ENCODE measurements at regions not wholly inside any gene's neighbourhood (a gene's known extent, or its start where the extent isn't known, plus 50 kb on each side); places are given as distances from the start of the nearest gene placed in this dataset.
A peak's percentile ranks its signal among the peaks of the same experiment; 100 is the strongest.

- no peak overlapping the region for H3K4me3 Mint-ChIP-seq
- H3K4me1 Mint-ChIP-seq, result no peaks in the 10 kb centered on the region
- no peaks in the 10 kb centered on the region for H3K36me3 Mint-ChIP-seq (ENCODE audit: low read depth)
- H3K27ac Mint-ChIP-seq, result no peak overlapping the region
- no peaks in the 10 kb centered on the region for H3K9me3 Mint-ChIP-seq
- peaks cover 13% of the 10 kb centered on the region for H3K27me3 Mint-ChIP-seq (ENCODE audit: low read depth)
- TF ChIP-seq CTCF (IDR thresholded peaks at IDR 0.05; ENCODE audit: unreplicated experiment in 3 of 3), result no peak
These were observed 114.1 kb upstream of the HHIP start for GRCh38 chr4:144531841-144532240.

GRCh38 chr4:144547678-144548298 is 98.2 kb upstream of the HHIP start:
- no peak for TF ChIP-seq CTCF (IDR thresholded peaks at IDR 0.05; ENCODE audit: unreplicated experiment in 3 of 3)
- no peak overlapping the region for H3K27ac Mint-ChIP-seq
- H3K27me3 Mint-ChIP-seq (ENCODE audit: low read depth), result peaks cover 5% of the 10 kb centered on the region
- H3K4me3 Mint-ChIP-seq, result no peak overlapping the region
- peaks cover 11% of the 10 kb centered on the region for H3K9me3 Mint-ChIP-seq
- H3K4me1 Mint-ChIP-seq, result no peaks in the 10 kb centered on the region
- no peaks in the 10 kb centered on the region for H3K36me3 Mint-ChIP-seq (ENCODE audit: low read depth)

DNA sequence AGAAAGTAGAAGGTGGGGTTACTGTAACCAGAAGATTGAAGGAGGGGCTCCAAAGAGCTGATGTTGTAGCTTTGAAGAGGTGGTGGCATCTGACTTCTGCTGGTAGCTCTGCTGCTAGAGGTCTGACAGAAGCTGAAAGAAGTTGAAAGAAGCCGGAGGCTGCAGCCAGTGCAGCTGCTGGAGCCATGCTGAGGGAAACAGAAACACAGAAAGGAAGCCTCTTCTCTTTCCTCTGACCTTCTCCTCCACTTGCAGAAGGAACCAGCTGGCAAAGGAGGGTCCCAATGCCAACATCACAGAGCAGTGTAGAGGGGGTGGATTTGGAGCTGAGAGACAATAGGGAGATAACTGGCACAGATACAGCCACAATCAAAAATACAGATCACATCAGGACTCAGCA is 89.3 kb upstream of the HHIP start:
- peaks cover 1% of the 10 kb centered on the region for H3K4me1 Mint-ChIP-seq
- no peaks in the 10 kb centered on the region for H3K9me3 Mint-ChIP-seq
- H3K27me3 Mint-ChIP-seq (ENCODE audit: low read depth), result peaks cover 27% of the 10 kb centered on the region

DNA sequence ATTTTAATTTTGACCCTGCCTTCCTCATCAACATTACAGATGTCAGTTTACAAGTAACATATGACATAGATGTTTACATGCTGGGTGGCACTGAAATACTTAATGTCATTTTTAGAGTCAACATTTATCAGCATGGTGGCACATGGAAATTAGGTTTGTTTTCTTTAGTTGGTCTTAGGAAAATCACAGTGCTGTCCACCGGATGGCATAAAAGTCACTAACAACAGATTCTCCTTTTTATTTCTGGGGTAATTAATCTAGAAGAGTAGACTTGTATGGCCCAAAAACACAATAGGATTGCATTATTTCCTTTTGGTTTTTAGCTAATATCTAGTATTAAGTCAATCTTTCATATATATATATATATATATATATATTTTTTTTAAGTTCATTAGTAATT is 88.6 kb upstream of the HHIP start:
- peaks cover 7% of the 10 kb centered on the region for H3K4me1 Mint-ChIP-seq
- TF ChIP-seq CTCF (IDR thresholded peaks at IDR 0.05; ENCODE audit: unreplicated experiment in 3 of 3), result no peak
- H3K27me3 Mint-ChIP-seq (ENCODE audit: low read depth), result peaks cover 29% of the 10 kb centered on the region
- H3K4me3 Mint-ChIP-seq, result no peak overlapping the region
- H3K9me3 Mint-ChIP-seq, result no peaks in the 10 kb centered on the region
- H3K36me3 Mint-ChIP-seq (ENCODE audit: low read depth), result no peaks in the 10 kb centered on the region
- H3K27ac Mint-ChIP-seq, result no peak overlapping the region

More for the DNA sequence above, 89.3 kb upstream of the HHIP start:
- Mint-ChIP-seq H3K4me3 (no peak overlapping the region), H3K36me3 (ENCODE audit: low read depth) (no peaks in the 10 kb centered on the region), H3K27ac (no peak overlapping the region)
- no peak for TF ChIP-seq CTCF (IDR thresholded peaks at IDR 0.05; ENCODE audit: unreplicated experiment in 3 of 3)

DNA sequence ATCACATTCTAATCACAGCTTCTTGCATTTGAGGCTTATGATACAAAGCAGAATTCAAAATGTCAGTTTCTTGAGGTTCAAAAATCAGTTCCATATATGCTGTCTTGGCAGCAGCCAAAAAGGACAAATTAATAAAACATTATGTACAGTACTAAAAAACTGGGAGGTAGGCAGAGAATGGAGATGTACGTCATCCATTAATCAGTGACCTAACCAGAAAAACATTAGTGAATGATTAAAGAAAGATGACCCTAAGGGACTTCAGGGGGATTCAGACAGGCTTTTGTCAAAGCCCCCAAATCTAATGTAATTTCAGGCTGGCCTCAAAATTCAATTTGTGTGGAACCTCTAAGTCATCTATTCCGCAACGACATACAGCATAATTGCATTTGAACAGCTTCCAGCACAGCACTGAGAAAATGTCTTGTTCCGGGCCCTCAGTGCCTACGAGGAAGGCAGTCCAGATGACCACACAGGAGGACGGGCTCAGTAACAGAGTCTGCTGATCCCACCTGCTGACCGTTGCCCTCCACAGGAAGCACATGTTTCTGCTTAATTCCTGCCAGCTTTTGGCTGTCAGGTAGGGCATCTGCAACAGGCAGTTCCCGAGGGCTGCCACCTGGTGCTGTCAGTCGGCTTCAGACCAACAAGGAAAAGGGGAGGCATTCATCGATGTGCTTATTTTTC is 83.8 kb upstream of the HHIP start:
- Mint-ChIP-seq H3K4me3 (peak overlapping the region in 2 of 3 experiments; percentile 19 to 33), H3K27ac (peak overlapping the region; percentile 68 to 90 (median 78)), H3K4me1 (peaks cover 11% of the 10 kb centered on the region), H3K27me3 (ENCODE audit: low read depth) (peaks cover 29% of the 10 kb centered on the region), H3K9me3 (no peaks in the 10 kb centered on the region), H3K36me3 (ENCODE audit: low read depth) (no peaks in the 10 kb centered on the region)
- no peak for TF ChIP-seq CTCF (IDR thresholded peaks at IDR 0.05; ENCODE audit: unreplicated experiment in 3 of 3)

GRCh38 chr4:144564358-144564757 is 81.6 kb upstream of the HHIP start:
- no peak overlapping the region for H3K4me3 Mint-ChIP-seq
- H3K9me3 Mint-ChIP-seq, result no peaks in the 10 kb centered on the region
- H3K27me3 Mint-ChIP-seq (ENCODE audit: low read depth), result peaks cover 28% of the 10 kb centered on the region
- H3K4me1 Mint-ChIP-seq, result peaks cover 11% of the 10 kb centered on the region
- H3K27ac Mint-ChIP-seq, result no peak overlapping the region
- TF ChIP-seq CTCF (IDR thresholded peaks at IDR 0.05; ENCODE audit: unreplicated experiment in 3 of 3), result no peak
- H3K36me3 Mint-ChIP-seq (ENCODE audit: low read depth), result no peaks in the 10 kb centered on the region

Data from nephron (organoid).